Thoracic aorta (tissue), 2 donors: ENCODE measurements at regions not wholly inside any gene's neighbourhood (a gene's known extent, or its start where the extent isn't known, plus 50 kb on each side); places are given as distances from the start of the nearest gene placed in this dataset.

ENCODE experiments used
- ATAC-seq: fragments of 150-250 bp; one replicate; pipeline ENCODE4 v1.8.0; 2017; ENCODE audit warnings: low read depth; ENCODE audit not compliant: insufficient number of reproducible peaks, low FRiP score
- DNase-seq: peaks from one replicate; pipeline ENCODE4 v3.0.0-alpha.2; 2020; ENCODE audit warnings: low spot score
- H3K27ac ChIP-seq, 2 donors: fragments of 200-600 bp; sonication (generic); 1 replicate in 1 of 2; 2 replicates in 1 of 2; pipeline ENCODE4 v1.5.1; 2016; ENCODE audit warnings: mild to moderate bottlenecking in 2 of 2, moderate library complexity in 2 of 2
- H3K27me3 ChIP-seq: fragments of 200-600 bp; sonication (generic); replicated peaks from 2 replicates; pipeline ENCODE4 v1.6.0; 2016; ENCODE audit warnings: mild to moderate bottlenecking; ENCODE audit not compliant: insufficient read depth
- H3K36me3 ChIP-seq: fragments of 200-600 bp; sonication (generic); one replicate; pipeline ENCODE4 v1.5.1; 2016
- H3K4me1 ChIP-seq, 2 donors: fragments of 200-600 bp; sonication (generic); 1 replicate in 1 of 2; 2 replicates in 1 of 2; pipeline versions ENCODE4 v1.5.1 to v1.6.0; 2016; ENCODE audit warnings: low read depth in 2 of 2, mild to moderate bottlenecking in 1 of 2; ENCODE audit not compliant: control insufficient read depth in 1 of 2
- H3K4me3 ChIP-seq: fragments of 200-600 bp; sonication (generic); 2 replicates; pipeline ENCODE4 v1.5.1; 2016; ENCODE audit warnings: mild to moderate bottlenecking
- H3K9me3 ChIP-seq: fragments of 200-600 bp; sonication (generic); 2 replicates; pipeline ENCODE4 v1.5.1; 2016
- CTCF ChIP-seq: fragments of 200-600 bp; sonication (generic); IDR thresholded peaks from one replicate; pipeline ENCODE4 v1.5.1; 2019; ENCODE audit warnings: antibody characterized with exemption

GRCh38 chr10:10849306-10849705, 168.4 kb upstream of the CELF2 start:
- Histone ChIP-seq H3K36me3 (no peaks in the 10 kb centered on the region), H3K4me3 (no peak overlapping the region), H3K27ac (no peak overlapping the region), H3K27me3 (no peaks in the 10 kb centered on the region), H3K9me3 (no peaks in the 10 kb centered on the region), H3K4me1 (peaks cover 3 to 12% of the 10 kb centered on the region in 2 donors)
- ATAC-seq (no peak), DNase-seq (no peak)
- no peak for TF ChIP-seq CTCF

- Histone ChIP-seq H3K4me1 (peaks cover 3% of the 10 kb centered on the region in 2 donors), H3K27ac (no peak overlapping the region), H3K4me3 (no peak overlapping the region), H3K36me3 (no peaks in the 10 kb centered on the region), H3K27me3 (no peaks in the 10 kb centered on the region), H3K9me3 (no peaks in the 10 kb centered on the region)
- DNase-seq (no peak), ATAC-seq (no peak)
- no peak for TF ChIP-seq CTCF
Measured at GRCh38 chr10:10850214-10850613, 167.5 kb upstream of the CELF2 start.

- TF ChIP-seq CTCF, result no peak
- no peaks in the 10 kb centered on the region for H3K27me3 ChIP-seq
- H3K27ac ChIP-seq, result no peak overlapping the region
- H3K4me1 ChIP-seq, result peaks cover 0 to 3% of the 10 kb centered on the region in 2 donors
- no peaks in the 10 kb centered on the region for H3K36me3 ChIP-seq
- no peak for ATAC-seq
- H3K4me3 ChIP-seq, result no peak overlapping the region
- no peak for DNase-seq
- no peaks in the 10 kb centered on the region for H3K9me3 ChIP-seq
Measured at GRCh38 chr10:10852464-10852863, 165.2 kb upstream of the CELF2 start.

- no peaks in the 10 kb centered on the region for H3K27me3 ChIP-seq
- H3K4me1 ChIP-seq, result peaks cover 0 to 3% of the 10 kb centered on the region in 2 donors
- no peak for ATAC-seq
- no peaks in the 10 kb centered on the region for H3K36me3 ChIP-seq
- no peak overlapping the region for H3K4me3 ChIP-seq
- H3K27ac ChIP-seq, result no peak overlapping the region
- no peaks in the 10 kb centered on the region for H3K9me3 ChIP-seq
- DNase-seq, result no peak
- TF ChIP-seq CTCF, result no peak
Measured at GRCh38 chr10:10853954-10854353, 163.7 kb upstream of the CELF2 start.

- Histone ChIP-seq H3K27me3 (no peaks in the 10 kb centered on the region), H3K4me1 (peaks cover 0 to 3% of the 10 kb centered on the region in 2 donors), H3K9me3 (no peaks in the 10 kb centered on the region), H3K36me3 (no peaks in the 10 kb centered on the region), H3K4me3 (no peak overlapping the region), H3K27ac (no peak overlapping the region)
- ATAC-seq (no peak), DNase-seq (no peak)
- no peak for TF ChIP-seq CTCF
Measured at GRCh38 chr10:10854725-10855124, 162.9 kb upstream of the CELF2 start.
